Colonic mucosa (tissue), 4 donors: ENCODE measurements at regions not wholly inside any gene's neighbourhood (a gene's known extent, or its start where the extent isn't known, plus 50 kb on each side); places are given as distances from the start of the nearest gene placed in this dataset.

ENCODE experiments used
- DNase-seq: peaks from one replicate; pipeline ENCODE4 v3.0.0-alpha.2; 2020
- H3K27ac ChIP-seq: fragments of 200-600 bp; one replicate; pipeline ENCODE4 v1.8.0; 2021
- H3K27me3 ChIP-seq: fragments of 200-600 bp; one replicate; pipeline ENCODE4 v1.8.0; 2021
- H3K36me3 ChIP-seq: fragments of 200-600 bp; one replicate; pipeline ENCODE4 v1.8.0; 2021
- H3K4me1 ChIP-seq: fragments of 200-600 bp; one replicate; pipeline ENCODE4 v1.8.0; 2021; ENCODE audit warnings: mild to moderate bottlenecking
- H3K4me3 ChIP-seq: fragments of 200-600 bp; one replicate; pipeline ENCODE4 v1.8.0; 2021
- H3K9ac ChIP-seq, 2 donors: one replicate each; pipeline ENCODE4 v1.7.0; 2013; ENCODE audit warnings: control low read depth in 2 of 2, low read depth in 2 of 2, low read length in 2 of 2
- H3K9me3 ChIP-seq: fragments of 200-600 bp; one replicate; pipeline ENCODE4 v1.8.0; 2021
- intact Hi-C: fragments of 100-400 bp; cut with DNase I; formaldehyde crosslinking; loops from one replicate; pipeline ENCODE4 v1.14.1; 2022
- TF ChIP-seq, protein P1 (sequence below): fragments of 200-600 bp; IDR thresholded peaks from one replicate; pipeline ENCODE4 v1.8.0; 2022; ENCODE audit warnings: antibody characterized with exemption, mild to moderate bottlenecking
- donor health status: healthy.
- donor health status: DM: no; HTN: no; CAD: no.
- donor health status: DM: no; HTN: no; CAD: no.

DNA sequence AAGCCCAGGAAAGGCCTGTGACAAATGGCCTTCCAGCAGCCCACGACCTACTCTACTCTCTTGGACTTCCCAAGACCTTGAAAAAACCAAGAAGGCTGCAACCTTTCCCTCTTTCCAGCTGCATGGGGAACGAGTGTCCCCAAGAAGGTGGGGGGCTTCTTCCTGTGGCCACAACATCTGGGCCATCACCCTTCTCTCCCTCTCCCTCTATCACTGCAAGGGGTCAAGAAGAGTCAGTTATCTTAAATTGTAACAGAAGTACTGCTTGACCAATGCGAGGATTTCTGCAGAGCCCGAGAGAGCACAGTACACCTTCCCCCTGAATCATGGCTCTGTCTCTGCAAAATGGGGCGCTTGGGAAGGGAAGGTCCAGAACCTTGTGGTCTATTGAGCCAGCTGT lies 63.7 kb upstream of the ACAN start:
- intact Hi-C loops, result no loop called here
- Histone ChIP-seq H3K27me3 (no peaks in the 10 kb centered on the region), H3K27ac (no peak overlapping the region), H3K4me3 (no peak overlapping the region), H3K36me3 (no peaks in the 10 kb centered on the region), H3K9ac (no peak overlapping the region), H3K9me3 (no peaks in the 10 kb centered on the region), H3K4me1 (no peaks in the 10 kb centered on the region)
- TF ChIP-seq, protein P1, sequence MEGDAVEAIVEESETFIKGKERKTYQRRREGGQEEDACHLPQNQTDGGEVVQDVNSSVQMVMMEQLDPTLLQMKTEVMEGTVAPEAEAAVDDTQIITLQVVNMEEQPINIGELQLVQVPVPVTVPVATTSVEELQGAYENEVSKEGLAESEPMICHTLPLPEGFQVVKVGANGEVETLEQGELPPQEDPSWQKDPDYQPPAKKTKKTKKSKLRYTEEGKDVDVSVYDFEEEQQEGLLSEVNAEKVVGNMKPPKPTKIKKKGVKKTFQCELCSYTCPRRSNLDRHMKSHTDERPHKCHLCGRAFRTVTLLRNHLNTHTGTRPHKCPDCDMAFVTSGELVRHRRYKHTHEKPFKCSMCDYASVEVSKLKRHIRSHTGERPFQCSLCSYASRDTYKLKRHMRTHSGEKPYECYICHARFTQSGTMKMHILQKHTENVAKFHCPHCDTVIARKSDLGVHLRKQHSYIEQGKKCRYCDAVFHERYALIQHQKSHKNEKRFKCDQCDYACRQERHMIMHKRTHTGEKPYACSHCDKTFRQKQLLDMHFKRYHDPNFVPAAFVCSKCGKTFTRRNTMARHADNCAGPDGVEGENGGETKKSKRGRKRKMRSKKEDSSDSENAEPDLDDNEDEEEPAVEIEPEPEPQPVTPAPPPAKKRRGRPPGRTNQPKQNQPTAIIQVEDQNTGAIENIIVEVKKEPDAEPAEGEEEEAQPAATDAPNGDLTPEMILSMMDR, result no peak
- no peak for DNase-seq

DNA sequence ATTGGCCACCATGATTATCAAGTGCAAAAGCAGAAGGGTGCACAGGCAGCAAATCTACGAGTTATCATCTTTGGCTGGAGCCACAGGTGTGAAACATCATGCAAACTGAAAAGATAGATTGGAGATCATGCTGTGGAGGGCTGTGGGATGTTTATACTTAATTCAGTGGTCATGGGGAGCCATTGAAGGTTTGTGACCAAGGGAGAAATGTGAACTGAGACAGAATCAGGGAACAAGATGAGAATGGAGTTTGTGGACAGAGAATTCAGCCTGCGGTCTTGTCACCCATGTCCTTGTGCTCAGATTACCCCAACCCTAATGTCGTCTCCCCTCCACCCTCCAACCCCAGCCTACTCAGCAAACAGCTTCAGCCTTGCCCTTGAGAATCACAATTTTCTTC lies 62.9 kb upstream of the ACAN start:
- intact Hi-C loops, result no loop called here

DNA sequence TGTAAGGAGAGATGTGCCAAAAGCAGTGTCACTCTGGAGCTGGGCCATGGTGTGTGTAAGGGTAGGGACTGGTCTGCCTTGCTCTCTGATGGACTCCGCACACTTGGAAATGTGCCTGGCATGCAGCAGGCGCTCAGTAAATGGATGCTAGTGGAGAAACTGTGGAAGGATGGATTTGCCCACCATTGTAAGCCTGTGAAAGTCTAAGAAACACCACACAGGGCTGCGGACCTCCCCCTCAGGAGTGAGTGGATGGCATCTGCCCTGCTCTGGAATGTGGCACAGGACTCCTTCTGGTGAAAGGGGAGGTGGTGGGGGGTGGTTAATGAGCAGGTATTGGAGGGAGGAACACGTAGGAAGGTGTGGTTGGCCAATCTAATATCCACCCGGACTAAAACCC lies 62.2 kb upstream of the ACAN start:
- Histone ChIP-seq H3K27ac (no peak overlapping the region), H3K4me1 (no peaks in the 10 kb centered on the region), H3K9ac (no peak overlapping the region), H3K4me3 (no peak overlapping the region), H3K27me3 (no peaks in the 10 kb centered on the region), H3K36me3 (no peaks in the 10 kb centered on the region), H3K9me3 (no peaks in the 10 kb centered on the region)
- intact Hi-C loops, result no loop called here
- DNase-seq, result no peak
- TF ChIP-seq, protein P1, result no peak

More for the DNA sequence above, 62.9 kb upstream of the ACAN start:
- Histone ChIP-seq H3K36me3 (no peaks in the 10 kb centered on the region), H3K4me3 (no peak overlapping the region), H3K4me1 (no peaks in the 10 kb centered on the region), H3K9me3 (no peaks in the 10 kb centered on the region), H3K9ac (no peak overlapping the region), H3K27me3 (no peaks in the 10 kb centered on the region), H3K27ac (no peak overlapping the region)
- TF ChIP-seq, protein P1, result no peak
- DNase-seq, result no peak

DNA sequence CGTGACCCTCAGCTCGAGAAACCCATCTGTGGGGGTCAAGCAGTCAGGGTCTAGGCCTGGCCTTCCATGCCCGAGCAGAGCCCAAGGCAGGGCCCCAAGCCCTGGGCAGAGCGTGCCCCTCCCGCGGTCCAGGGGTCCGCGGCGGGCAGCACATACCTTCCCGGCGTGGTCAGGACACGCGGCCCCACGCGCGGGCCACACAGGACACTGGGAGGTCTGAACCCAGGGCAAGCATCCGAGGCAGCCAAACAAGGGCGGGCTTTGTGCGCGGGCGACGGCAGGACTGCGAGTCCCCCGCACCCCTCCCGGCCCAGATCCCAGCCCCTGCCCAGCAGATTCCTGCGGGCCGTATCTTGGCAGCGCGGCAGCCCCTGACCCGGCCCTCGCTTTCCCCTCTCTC lies 61.6 kb upstream of the ACAN start:
- intact Hi-C loops, result no loop called here
- TF ChIP-seq, protein P1, result no peak
- H3K27me3 ChIP-seq, result no peaks in the 10 kb centered on the region
- no peaks in the 10 kb centered on the region for H3K4me1 ChIP-seq
- no peaks in the 10 kb centered on the region for H3K9me3 ChIP-seq
- H3K9ac ChIP-seq, result no peak overlapping the region
- H3K36me3 ChIP-seq, result no peaks in the 10 kb centered on the region
- H3K4me3 ChIP-seq, result no peak overlapping the region
- no peak for DNase-seq
- no peak overlapping the region for H3K27ac ChIP-seq

DNA sequence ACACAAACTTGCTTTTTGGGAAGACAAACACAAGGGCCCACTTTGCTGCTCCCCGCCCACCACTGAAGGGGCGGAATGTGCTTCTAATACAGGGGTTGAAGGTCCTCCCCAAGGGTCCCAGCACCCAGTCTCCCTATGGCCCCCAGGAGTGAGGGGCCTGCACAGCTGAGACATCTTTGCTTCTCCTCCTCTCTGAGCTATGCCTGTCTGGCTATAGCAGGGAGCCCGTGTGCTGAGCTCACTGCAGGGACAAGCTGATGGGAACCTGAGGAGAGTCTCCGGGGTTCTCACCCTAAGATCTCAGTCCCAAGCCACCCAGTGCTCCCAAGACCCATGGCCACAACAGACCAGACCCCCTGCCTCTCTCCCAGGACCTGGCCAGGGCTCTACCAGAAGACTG lies 61.1 kb upstream of the ACAN start:
- Histone ChIP-seq H3K36me3 (no peaks in the 10 kb centered on the region), H3K27ac (no peak overlapping the region), H3K4me3 (no peak overlapping the region), H3K27me3 (no peaks in the 10 kb centered on the region), H3K4me1 (no peaks in the 10 kb centered on the region), H3K9ac (no peak overlapping the region), H3K9me3 (no peaks in the 10 kb centered on the region)
- TF ChIP-seq, protein P1, result no peak
- DNase-seq, result no peak
- intact Hi-C loops, result no loop called here

DNA sequence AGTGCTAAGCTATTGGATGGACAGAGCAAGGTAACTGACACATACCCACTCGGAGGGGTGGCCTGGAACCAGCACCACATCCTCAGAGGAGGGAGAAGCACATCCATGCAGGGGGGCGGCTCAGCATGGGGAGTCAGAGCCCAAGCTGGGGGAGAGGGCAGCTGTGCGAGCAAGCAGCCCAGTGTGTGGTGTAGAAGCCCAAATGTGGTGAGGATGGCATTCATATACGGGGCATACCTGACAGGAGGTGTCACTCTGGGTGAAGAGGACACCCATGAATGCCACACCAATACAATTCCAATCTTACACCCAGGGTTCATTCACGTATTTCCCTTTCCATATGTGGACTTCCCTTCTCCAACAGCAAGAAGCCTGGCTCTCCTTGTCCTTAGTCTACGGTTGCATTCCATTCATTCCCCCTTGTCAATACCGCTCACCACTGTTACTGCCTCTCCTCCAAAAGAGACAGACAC lies 58.7 kb upstream of the ACAN start:
- Histone ChIP-seq H3K27ac (no peak overlapping the region), H3K4me1 (no peaks in the 10 kb centered on the region), H3K9me3 (no peaks in the 10 kb centered on the region), H3K36me3 (no peaks in the 10 kb centered on the region), H3K4me3 (no peak overlapping the region), H3K27me3 (no peaks in the 10 kb centered on the region), H3K9ac (no peak overlapping the region)
- DNase-seq, result no peak
- TF ChIP-seq, protein P1, result no peak
- intact Hi-C loops, result no loop called here
